ENCODE measurements at regions not wholly inside any gene's neighbourhood (a gene's known extent, or its start where the extent isn't known, plus 50 kb on each side); places are given as distances from the start of the nearest gene placed in this dataset.
A peak's percentile ranks its signal among the peaks of the same experiment; 100 is the strongest.

- DNase-seq, result no peak
Observed at GRCh38 chr18:46329736-46330246, 225.6 kb downstream of the HAUS1 start.

- no peak for DNase-seq
Observed at GRCh38 chr18:46331316-46331715, 227.1 kb downstream of the HAUS1 start.

- peak in 1 of 3 experiments; percentile 37 for DNase-seq
Observed at GRCh38 chr18:46332286-46332801, 228.2 kb downstream of the HAUS1 start.

GRCh38 chr18:46332921-46333341, 228.7 kb downstream of the HAUS1 start:
- DNase-seq, result peak; percentile 50 to 83 (median 77)

GRCh38 chr18:46333431-46334135, 229.4 kb downstream of the HAUS1 start:
- peak; percentile 67 to 94 (median 91) for DNase-seq

- peak; percentile 43 to 81 (median 71) for DNase-seq
Observed at GRCh38 chr18:46334868-46335281, 230.7 kb downstream of the HAUS1 start.

GRCh38 chr18:46335534-46336101, 231.4 kb downstream of the HAUS1 start:
- DNase-seq, result peak in 2 of 3 experiments; percentile 71 to 82

GRCh38 chr18:46336278-46337111, 232.3 kb downstream of the HAUS1 start:
- peak in 1 of 3 experiments; percentile 27 for DNase-seq

- no peak for DNase-seq
Observed at GRCh38 chr18:46337271-46337670, 233.1 kb downstream of the HAUS1 start.

- DNase-seq, result peak in 2 of 3 experiments; percentile 14 to 65
Observed at GRCh38 chr18:46338205-46338604, 234.0 kb downstream of the HAUS1 start.

GRCh38 chr18:46338766-46339165, 234.6 kb downstream of the HAUS1 start:
- peak in 1 of 3 experiments; percentile 23 for DNase-seq

GRCh38 chr18:46340716-46341115, 236.5 kb downstream of the HAUS1 start:
- no peak for DNase-seq

- DNase-seq, result no peak
Observed at GRCh38 chr18:46341986-46342525, 237.9 kb downstream of the HAUS1 start.

- DNase-seq, result no peak
Observed at GRCh38 chr18:46343456-46343855, 239.3 kb downstream of the HAUS1 start.

GRCh38 chr18:46343931-46344372, 239.8 kb downstream of the HAUS1 start:
- peak; percentile 25 to 89 (median 76) for DNase-seq

- peak in 1 of 3 experiments; percentile 40 for DNase-seq
Observed at GRCh38 chr18:46344416-46345180, 240.4 kb downstream of the HAUS1 start.

GRCh38 chr18:46345181-46345465, 240.9 kb downstream of the HAUS1 start:
- DNase-seq, result peak in 1 of 3 experiments; percentile 25

GRCh38 chr18:46346213-46346612, 242.0 kb downstream of the HAUS1 start:
- DNase-seq, result no peak

GRCh38 chr18:46346896-46347630, 242.9 kb downstream of the HAUS1 start:
- DNase-seq, result no peak

- DNase-seq, result peak in 1 of 3 experiments; percentile 23
Observed at GRCh38 chr18:46350598-46351159, 246.5 kb downstream of the HAUS1 start.
